HG02840 (cell line): ENCODE measurements at regions not wholly inside any gene's neighbourhood (a gene's known extent, or its start where the extent isn't known, plus 50 kb on each side); places are given as distances from the start of the nearest gene placed in this dataset.

Source experiments
- ATAC-seq: cut with Tn5 transposase; IDR thresholded peaks from one replicate; pipeline ENCODE4 v1.9.1; 2021; ENCODE audit warnings: mild to moderate bottlenecking, moderate library complexity, moderate number of reproducible peaks; ENCODE audit not compliant: unreplicated experiment, low FRiP score

GRCh38 chr3:88896026-88896425 lies 211.4 kb upstream of the EPHA3 start:
- ATAC-seq: no peak

GRCh38 chr3:88912294-88912877 lies 195.0 kb upstream of the EPHA3 start:
- ATAC-seq: no peak

DNA sequence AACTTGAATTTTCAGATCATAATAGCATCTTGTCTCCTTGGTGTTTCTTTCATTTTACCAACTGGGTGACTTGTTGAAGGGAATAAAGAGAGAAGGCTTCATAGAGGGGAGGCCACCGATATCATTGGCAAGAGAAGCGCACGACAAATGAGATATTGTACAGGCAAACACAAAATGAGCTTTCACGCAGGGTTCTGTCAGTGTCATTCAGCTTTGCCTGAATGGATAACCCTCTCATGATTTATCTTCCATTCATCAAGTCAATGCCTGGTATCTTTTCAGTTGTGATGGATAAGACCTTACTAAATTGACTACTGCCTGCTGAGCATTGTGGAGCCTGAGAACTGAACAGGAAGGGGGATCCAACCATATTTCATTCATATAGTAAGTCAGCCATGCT lies 188.6 kb upstream of the EPHA3 start:
- no peak for ATAC-seq

GRCh38 chr3:88921986-88922385 lies 185.4 kb upstream of the EPHA3 start:
- ATAC-seq: no peak

- no peak for ATAC-seq
Observed at GRCh38 chr3:88926221-88926620, 181.2 kb upstream of the EPHA3 start.

- ATAC-seq: no peak
Observed at GRCh38 chr3:88930611-88931010, 176.8 kb upstream of the EPHA3 start.

- ATAC-seq: no peak
Observed at GRCh38 chr3:88936831-88937230, 170.6 kb upstream of the EPHA3 start.

DNA sequence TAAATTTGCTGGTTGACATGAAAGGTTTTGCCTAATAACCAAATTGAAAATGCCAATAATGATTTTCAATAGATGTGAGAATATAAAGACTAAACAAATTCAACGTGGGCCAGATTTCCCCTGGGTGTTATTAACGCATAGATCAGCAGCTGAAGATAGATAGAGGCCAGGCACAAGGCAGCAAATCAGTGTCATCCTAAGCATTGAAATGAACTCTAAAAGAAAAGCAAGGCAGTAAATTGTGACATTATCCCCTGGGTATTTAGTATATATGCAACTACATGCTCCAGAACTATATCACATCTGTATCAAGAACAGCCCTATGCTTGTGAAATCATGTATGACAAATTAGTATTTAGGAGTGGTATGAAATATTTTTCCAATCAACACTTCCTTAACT lies 167.1 kb upstream of the EPHA3 start:
- ATAC-seq: no peak

DNA sequence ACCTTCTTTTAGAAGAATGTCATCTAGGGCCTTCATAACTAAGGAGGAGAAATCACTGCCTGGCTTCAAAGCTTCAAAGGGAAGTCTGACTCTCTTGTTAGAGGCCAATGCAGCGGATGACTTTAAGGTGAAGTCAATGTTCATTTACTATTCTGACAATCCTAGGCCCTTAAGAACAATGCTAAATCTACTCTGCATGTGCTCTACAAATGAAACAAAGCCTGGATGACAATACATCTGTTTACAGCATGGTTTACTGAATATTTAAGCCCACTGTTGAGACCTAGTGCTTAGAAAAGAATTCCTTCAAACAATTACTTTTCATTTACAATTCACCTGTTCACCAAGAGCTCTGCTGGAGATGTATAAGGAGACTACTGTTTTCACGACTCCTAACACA lies 160.4 kb upstream of the EPHA3 start:
- no peak for ATAC-seq

DNA sequence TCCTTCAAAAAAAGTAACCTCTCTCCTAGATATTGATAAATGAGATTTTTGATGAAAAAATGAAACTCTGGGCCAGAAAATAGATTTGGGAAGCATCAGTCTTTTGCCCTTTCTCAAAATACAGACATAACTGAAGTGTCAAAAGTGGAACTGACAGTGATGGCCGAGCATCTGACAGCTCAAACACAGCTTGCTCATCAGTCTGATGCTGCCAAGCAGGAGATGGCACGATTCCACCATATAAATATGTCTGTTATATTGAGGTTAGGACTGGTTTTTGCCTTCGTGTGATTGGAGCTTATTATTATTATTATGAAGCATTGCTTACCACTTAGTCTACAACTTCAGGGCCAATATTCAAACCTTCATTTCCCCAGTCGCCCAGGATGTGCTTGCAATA lies 152.6 kb upstream of the EPHA3 start:
- ATAC-seq: no peak

DNA sequence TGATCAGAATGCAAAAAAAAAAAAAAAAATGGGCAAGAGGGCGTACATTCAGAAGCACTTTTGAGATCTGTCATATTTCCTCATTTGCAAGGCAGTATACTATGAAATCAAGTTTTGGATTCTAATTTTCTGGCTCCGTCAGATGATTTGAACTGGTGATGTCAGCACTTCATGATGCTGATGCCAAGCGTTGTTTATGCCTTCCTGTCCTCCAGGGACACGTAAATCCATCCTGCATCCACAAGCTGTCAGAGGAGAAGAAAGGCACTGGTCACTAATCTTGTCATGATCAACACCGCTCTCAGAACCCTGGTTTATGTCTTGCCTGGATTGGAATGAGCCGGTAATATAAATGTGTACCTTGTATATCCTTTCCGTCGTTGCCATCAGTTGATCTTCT lies 152.1 kb upstream of the EPHA3 start:
- no peak for ATAC-seq

GRCh38 chr3:88957711-88958439 lies 149.5 kb upstream of the EPHA3 start:
- ATAC-seq: no peak

DNA sequence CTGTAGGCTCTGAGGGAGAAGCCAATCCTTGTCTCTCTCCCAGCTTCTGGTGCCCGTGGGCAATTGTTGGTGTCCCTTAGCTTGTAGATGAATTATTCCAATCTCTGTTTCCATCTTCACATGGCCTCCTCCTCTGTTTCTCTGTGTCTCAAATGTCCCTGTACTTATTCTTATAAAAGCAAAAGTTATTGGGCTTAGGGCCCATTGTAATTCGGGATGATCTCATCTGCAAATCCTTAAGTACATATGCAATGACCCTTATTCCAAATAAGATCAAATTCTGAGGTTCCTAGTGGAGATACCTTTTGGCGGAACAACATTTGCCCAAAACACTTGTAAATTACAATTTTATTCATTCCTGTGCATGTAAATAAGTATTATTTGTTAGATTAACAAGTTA lies 147.4 kb upstream of the EPHA3 start:
- no peak for ATAC-seq

DNA sequence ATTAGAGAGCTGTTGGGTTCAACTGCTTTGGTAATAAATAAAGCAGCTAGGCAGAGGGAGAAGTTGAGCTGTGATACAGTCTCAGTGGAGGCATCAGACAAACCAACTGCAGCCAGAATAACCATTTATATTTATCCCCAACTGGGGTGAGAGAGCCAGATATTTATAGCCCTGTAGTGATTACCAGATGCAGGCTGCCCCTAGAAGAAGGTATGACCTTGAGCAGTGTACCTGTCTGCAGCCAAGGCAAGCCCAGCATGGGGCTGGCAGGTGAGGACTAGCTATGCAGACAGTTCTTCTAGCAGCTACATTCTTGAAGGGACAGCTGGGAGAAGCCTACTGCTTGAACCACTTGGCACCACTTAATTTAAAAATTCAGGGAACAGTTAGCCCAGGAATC lies 144.4 kb upstream of the EPHA3 start:
- ATAC-seq: no peak

DNA sequence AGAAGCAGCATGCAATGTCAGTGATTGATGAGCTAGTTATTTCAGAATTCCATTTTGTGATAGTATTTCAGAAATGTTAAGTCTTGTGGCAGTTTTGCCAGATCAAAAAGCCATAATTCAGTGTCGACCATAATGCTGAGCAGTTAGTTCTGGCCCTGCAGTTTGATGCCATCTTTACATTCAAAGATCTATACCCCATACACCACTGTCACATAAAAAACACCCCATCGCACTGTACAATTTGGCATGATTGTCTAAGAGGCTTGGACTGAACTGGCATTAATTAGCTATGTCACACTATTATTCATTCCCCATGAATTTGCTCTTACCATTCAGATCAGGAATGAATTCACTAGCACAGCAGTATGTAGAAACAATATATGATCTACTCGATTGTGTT lies 127.7 kb upstream of the EPHA3 start:
- no peak for ATAC-seq

GRCh38 chr3:88983458-88983857 lies 124.0 kb upstream of the EPHA3 start:
- ATAC-seq: no peak

DNA sequence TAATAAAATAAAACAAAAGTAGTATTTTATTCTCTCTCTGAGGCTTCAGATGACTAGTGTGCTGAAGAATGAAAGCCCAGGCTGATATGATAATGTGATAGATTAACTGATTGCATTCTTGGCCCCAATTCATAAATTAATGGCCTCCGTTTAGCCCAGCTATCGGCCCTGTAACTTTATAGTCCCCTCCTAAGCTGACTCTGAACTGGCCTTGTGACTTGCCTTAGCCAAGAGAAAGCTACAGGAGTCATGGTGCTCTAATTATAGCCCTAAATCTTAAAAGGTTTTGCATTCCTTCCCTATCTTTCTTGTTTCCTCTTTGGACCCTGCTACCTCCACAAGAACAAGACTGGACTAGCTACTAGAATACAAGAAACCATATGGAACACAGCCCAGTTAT lies 123.2 kb upstream of the EPHA3 start:
- no peak for ATAC-seq

DNA sequence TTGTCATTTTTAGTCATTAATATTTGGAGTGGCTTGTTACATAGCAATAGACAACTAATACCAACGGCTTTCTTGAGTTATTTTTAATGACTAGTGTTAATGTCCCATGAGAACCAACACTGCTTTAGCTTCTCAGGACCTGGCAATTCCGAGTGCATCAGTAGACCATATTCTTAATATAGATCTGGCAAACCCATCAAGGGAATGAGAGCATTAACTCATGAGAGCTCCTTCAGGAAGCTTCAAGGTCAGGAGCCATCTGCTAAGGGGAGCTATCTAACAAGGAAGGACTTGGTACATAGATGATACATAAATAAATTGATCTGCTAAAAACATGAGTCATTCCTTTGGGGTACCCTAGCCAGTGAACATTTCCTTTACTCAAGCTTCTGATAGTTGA lies 122.6 kb upstream of the EPHA3 start:
- no peak for ATAC-seq

DNA sequence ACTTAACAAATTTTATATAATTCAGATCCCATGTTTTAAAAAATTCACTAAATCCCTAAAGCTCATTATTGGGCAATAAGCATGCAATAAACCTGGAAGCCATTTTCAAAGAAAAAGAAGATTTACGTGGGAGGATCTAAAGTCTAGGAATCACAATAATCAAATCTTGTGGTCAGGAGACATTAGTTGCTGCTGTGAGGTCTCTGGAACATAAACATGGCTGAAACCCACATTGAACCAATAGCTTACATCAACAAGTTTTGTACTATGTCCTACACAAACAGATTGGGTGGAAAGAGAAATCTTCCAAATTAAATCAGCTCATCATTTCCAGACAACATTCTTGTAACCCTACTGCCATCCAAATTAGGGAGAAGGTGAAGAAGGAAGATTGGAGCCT lies 121.9 kb upstream of the EPHA3 start:
- ATAC-seq: no peak

- ATAC-seq: no peak
Observed at GRCh38 chr3:88986834-88987233, 120.6 kb upstream of the EPHA3 start.

DNA sequence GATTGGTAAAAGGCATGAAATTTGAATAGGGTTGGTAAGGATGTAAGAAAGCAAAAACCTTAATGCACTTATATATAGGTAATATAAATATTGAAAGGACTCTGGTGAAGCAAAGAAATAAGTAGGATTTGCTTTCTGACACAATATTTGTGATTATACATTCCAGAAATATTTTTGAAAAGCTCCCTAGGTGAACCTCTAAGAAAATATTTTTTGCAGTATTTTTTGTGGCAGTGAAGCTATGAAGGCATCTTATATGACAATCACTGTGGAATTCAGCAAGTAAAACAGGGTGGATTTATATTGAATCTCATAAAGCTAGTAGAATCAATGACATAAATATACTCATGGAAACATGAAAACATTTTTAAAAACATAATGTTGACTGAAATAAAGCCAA lies 119.6 kb upstream of the EPHA3 start:
- no peak for ATAC-seq

- ATAC-seq: no peak
Observed at GRCh38 chr3:88988906-88989305, 118.5 kb upstream of the EPHA3 start.

DNA sequence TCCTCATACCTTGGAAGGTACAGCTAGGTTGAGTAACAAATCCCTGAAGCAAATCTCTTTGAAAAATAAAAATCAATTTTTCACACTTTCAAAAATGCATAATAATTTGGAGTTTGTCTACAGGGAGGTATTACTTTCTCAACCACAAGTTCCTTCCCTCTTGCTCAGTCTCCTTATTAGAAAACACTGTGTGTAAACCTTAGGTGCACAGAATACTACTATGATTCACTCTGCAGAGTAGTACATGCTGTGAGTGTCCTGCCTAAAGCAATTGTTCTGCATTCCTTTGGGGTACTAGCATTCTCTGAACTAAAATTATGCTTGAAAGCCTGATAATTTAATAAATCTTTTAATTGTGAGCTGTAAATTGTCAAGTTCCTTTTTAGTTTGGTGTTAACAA lies 115.9 kb upstream of the EPHA3 start:
- ATAC-seq: no peak
